Tibial nerve (tissue), 3 donors: ENCODE measurements at regions not wholly inside any gene's neighbourhood (a gene's known extent, or its start where the extent isn't known, plus 50 kb on each side); places are given as distances from the start of the nearest gene placed in this dataset.

Source experiments
- CTCF ChIP-seq, 5 experiments: fragments of 200-600 bp in 3 of 5; fragments of 450-650 bp in 2 of 5; sonication (generic) in 3 of 5; IDR thresholded peaks; one replicate each; pipeline ENCODE4 v1.5.1; 2016 to 2019; ENCODE audit warnings: antibody characterized with exemption in 5 of 5, mild to moderate bottlenecking in 3 of 5, moderate library complexity in 2 of 5
- POLR2A ChIP-seq, 2 donors: fragments of 450-650 bp; IDR thresholded peaks; one replicate each; pipeline ENCODE4 v1.6.1; 2017; ENCODE audit warnings: antibody characterized with exemption in 2 of 2, mild to moderate bottlenecking in 2 of 2, moderate library complexity in 2 of 2

DNA sequence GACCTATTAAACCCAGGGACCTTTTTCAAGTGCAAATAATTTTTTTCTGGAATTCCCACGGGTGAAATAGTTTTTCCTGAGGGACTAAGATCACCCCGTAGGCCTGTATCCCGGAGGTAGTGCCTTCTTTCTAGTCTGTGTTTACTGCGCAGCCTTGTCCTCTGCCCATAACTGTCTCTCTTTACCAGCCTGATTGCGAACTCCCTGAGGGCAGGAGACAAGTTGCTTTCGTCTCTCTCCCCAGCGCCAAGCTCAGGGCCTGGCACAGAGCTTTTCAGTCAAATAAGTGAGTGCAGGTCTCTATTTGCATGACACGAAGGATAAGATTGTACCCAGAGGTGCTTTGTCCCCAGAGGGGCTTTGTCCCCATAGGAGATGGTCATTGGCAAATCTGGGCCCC lies 123.9 kb downstream of the DDX1 start:
- no peak for TF ChIP-seq POLR2A (IDR thresholded peaks at IDR 0.05)
- no peak for TF ChIP-seq CTCF (IDR thresholded peaks at IDR 0.05)
